Bronchial epithelial cell (primary cell): ENCODE measurements at regions not wholly inside any gene's neighbourhood (a gene's known extent, or its start where the extent isn't known, plus 50 kb on each side); places are given as distances from the start of the nearest gene placed in this dataset.

Experiments used
- DNase-seq: peaks from one replicate; pipeline ENCODE4 v3.0.0-alpha.2; 2010; ENCODE audit warnings: low read depth
- FAIRE-seq: peaks from 2 replicates; lab custom pipeline; 2011; peaks lifted over from hg19 to GRCh38; lab: Jason Lieb, UNC
- H3K27me3 ChIP-seq: 2 replicates; pipeline ENCODE4 v1.5.1; 2011; ENCODE audit warnings: low read length; ENCODE audit not compliant: control insufficient read depth, insufficient read depth
- H3K36me3 ChIP-seq: 2 replicates; pipeline ENCODE4 v1.5.1; 2011; ENCODE audit warnings: low read length; ENCODE audit not compliant: control insufficient read depth, insufficient read depth
- H3K4me3 ChIP-seq: 2 replicates; pipeline ENCODE4 v1.5.1; 2011; ENCODE audit warnings: mild to moderate bottlenecking, low read depth, low read length, control low read depth
- CTCF ChIP-seq: IDR thresholded peaks from 2 replicates; pipeline ENCODE4 v1.5.1; 2011; ENCODE audit warnings: mild to moderate bottlenecking, moderate library complexity, low read length, control low read depth, inconsistent platforms; ENCODE audit not compliant: insufficient read depth, severe bottlenecking

- Histone ChIP-seq H3K36me3 (no peaks in the 10 kb centered on the region), H3K27me3 (no peaks in the 10 kb centered on the region), H3K4me3 (no peak overlapping the region)
- FAIRE-seq = no peak
- no peak for DNase-seq
- TF ChIP-seq CTCF = no peak
Measured at GRCh38 chr5:82335806-82336205, 57.7 kb upstream of the RPS23 start.

GRCh38 chr5:82334856-82335255 lies 56.7 kb upstream of the RPS23 start:
- FAIRE-seq (no peak), DNase-seq (no peak)
- no peak for TF ChIP-seq CTCF
- Histone ChIP-seq H3K27me3 (no peaks in the 10 kb centered on the region), H3K4me3 (no peak overlapping the region), H3K36me3 (no peaks in the 10 kb centered on the region)

GRCh38 chr5:82334085-82334692 lies 56.0 kb upstream of the RPS23 start:
- Histone ChIP-seq H3K36me3 (no peaks in the 10 kb centered on the region), H3K4me3 (no peak overlapping the region), H3K27me3 (no peaks in the 10 kb centered on the region)
- FAIRE-seq (no peak), DNase-seq (no peak)
- no peak for TF ChIP-seq CTCF

GRCh38 chr5:82332886-82333615 lies 54.9 kb upstream of the RPS23 start:
- FAIRE-seq (no peak), DNase-seq (no peak)
- H3K36me3 ChIP-seq = no peaks in the 10 kb centered on the region
- H3K4me3 ChIP-seq = no peak overlapping the region
- no peaks in the 10 kb centered on the region for H3K27me3 ChIP-seq
- TF ChIP-seq CTCF = no peak

GRCh38 chr5:82332064-82332855 lies 54.1 kb upstream of the RPS23 start:
- Histone ChIP-seq H3K27me3 (no peaks in the 10 kb centered on the region), H3K4me3 (no peak overlapping the region), H3K36me3 (no peaks in the 10 kb centered on the region)
- FAIRE-seq = peak; percentile 40
- DNase-seq = no peak
- no peak for TF ChIP-seq CTCF
